Nephron progenitor cell (in vitro differentiated cells): ENCODE measurements at regions not wholly inside any gene's neighbourhood (a gene's known extent, or its start where the extent isn't known, plus 50 kb on each side); places are given as distances from the start of the nearest gene placed in this dataset.

Experiments
- DNase-seq: peaks from one replicate; pipeline ENCODE4 v3.0.0; 2021
- H3K27ac Mint-ChIP-seq: 2 replicates; pipeline ENCODE4 v1.8.0; 2021; ENCODE audit warnings: mild to moderate bottlenecking, moderate library complexity, mixed read lengths
- H3K27me3 Mint-ChIP-seq: 2 replicates; pipeline ENCODE4 v1.8.0; 2021; ENCODE audit warnings: mild to moderate bottlenecking, low read depth, mixed read lengths; ENCODE audit not compliant: poor library complexity
- H3K36me3 Mint-ChIP-seq: 2 replicates; pipeline ENCODE4 v1.8.0; 2021; ENCODE audit warnings: low read depth, mixed read lengths
- H3K4me1 Mint-ChIP-seq: 2 replicates; pipeline ENCODE4 v1.8.0; 2021; ENCODE audit warnings: mixed read lengths
- H3K4me3 Mint-ChIP-seq: 2 replicates; pipeline ENCODE4 v1.8.0; 2021; ENCODE audit warnings: mild to moderate bottlenecking, moderate library complexity, mixed read lengths
- H3K9me3 Mint-ChIP-seq: 2 replicates; pipeline ENCODE4 v1.8.0; 2021; ENCODE audit warnings: mild to moderate bottlenecking, moderate library complexity, mixed read lengths
- CTCF ChIP-seq: fragments of 200-600 bp; sonication (generic); IDR thresholded peaks from 2 replicates; pipeline ENCODE4 v1.5.0; 2021; ENCODE audit warnings: antibody characterized with exemption

- peaks cover 6% of the 10 kb centered on the region for H3K27me3 Mint-ChIP-seq
- H3K9me3 Mint-ChIP-seq: peaks cover 26% of the 10 kb centered on the region
- no peak overlapping the region for H3K27ac Mint-ChIP-seq
- H3K36me3 Mint-ChIP-seq: no peaks in the 10 kb centered on the region
- DNase-seq: no peak
- no peak overlapping the region for H3K4me3 Mint-ChIP-seq
- no peaks in the 10 kb centered on the region for H3K4me1 Mint-ChIP-seq
- TF ChIP-seq CTCF: no peak
Measured at GRCh38 chr11:93902921-93903320, 52.5 kb upstream of the VSTM5 start.

- Mint-ChIP-seq H3K4me1 (no peaks in the 10 kb centered on the region), H3K36me3 (no peaks in the 10 kb centered on the region), H3K4me3 (no peak overlapping the region), H3K27ac (no peak overlapping the region), H3K27me3 (peaks cover 6% of the 10 kb centered on the region), H3K9me3 (peaks cover 17% of the 10 kb centered on the region)
- TF ChIP-seq CTCF: no peak
- no peak for DNase-seq
Measured at GRCh38 chr11:93903989-93904388, 53.6 kb upstream of the VSTM5 start.

GRCh38 chr11:93904716-93905115, 54.3 kb upstream of the VSTM5 start:
- H3K27ac Mint-ChIP-seq: no peak overlapping the region
- peaks cover 9% of the 10 kb centered on the region for H3K9me3 Mint-ChIP-seq
- TF ChIP-seq CTCF: no peak
- no peak overlapping the region for H3K4me3 Mint-ChIP-seq
- no peak for DNase-seq
- H3K4me1 Mint-ChIP-seq: no peaks in the 10 kb centered on the region
- H3K36me3 Mint-ChIP-seq: no peaks in the 10 kb centered on the region
- peaks cover 6% of the 10 kb centered on the region for H3K27me3 Mint-ChIP-seq

GRCh38 chr11:93905384-93905783, 55.0 kb upstream of the VSTM5 start:
- Mint-ChIP-seq H3K36me3 (no peaks in the 10 kb centered on the region), H3K9me3 (peaks cover 3% of the 10 kb centered on the region), H3K27ac (no peak overlapping the region), H3K4me3 (no peak overlapping the region), H3K4me1 (no peaks in the 10 kb centered on the region), H3K27me3 (peaks cover 6% of the 10 kb centered on the region)
- no peak for DNase-seq
- TF ChIP-seq CTCF: no peak

- Mint-ChIP-seq H3K27me3 (peaks cover 4% of the 10 kb centered on the region), H3K4me1 (no peaks in the 10 kb centered on the region), H3K27ac (no peak overlapping the region), H3K4me3 (no peak overlapping the region), H3K36me3 (no peaks in the 10 kb centered on the region), H3K9me3 (no peaks in the 10 kb centered on the region)
- no peak for DNase-seq
- no peak for TF ChIP-seq CTCF
Measured at GRCh38 chr11:93906486-93906885, 56.1 kb upstream of the VSTM5 start.

- H3K4me3 Mint-ChIP-seq: no peak overlapping the region
- H3K9me3 Mint-ChIP-seq: no peaks in the 10 kb centered on the region
- no peaks in the 10 kb centered on the region for H3K36me3 Mint-ChIP-seq
- H3K27me3 Mint-ChIP-seq: no peaks in the 10 kb centered on the region
- no peaks in the 10 kb centered on the region for H3K4me1 Mint-ChIP-seq
- no peak for TF ChIP-seq CTCF
- no peak for DNase-seq
- H3K27ac Mint-ChIP-seq: no peak overlapping the region
Measured at GRCh38 chr11:93907901-93908300, 57.5 kb upstream of the VSTM5 start.
